ENCODE measurements at regions not wholly inside any gene's neighbourhood (a gene's known extent, or its start where the extent isn't known, plus 50 kb on each side); places are given as distances from the start of the nearest gene placed in this dataset.

- ATAC-seq (no peak), DNase-seq (no peak)
- Histone ChIP-seq H3K27ac (no peak overlapping the region), H3K9me3 (peaks cover 0 to 4% (median under 1%) of the 10 kb centered on the region in 12 donors), H3K4me1 (no peaks in the 10 kb centered on the region), H3K36me3 (no peaks in the 10 kb centered on the region), H3K4me3 (no peak overlapping the region), H3K27me3 (peaks cover 0 to 12% (median 0%) of the 10 kb centered on the region in 9 donors)
- TF ChIP-seq POLR2A (IDR thresholded peaks at IDR 0.05) = no peak
- no peak for TF ChIP-seq CTCF (IDR thresholded peaks at IDR 0.05)
- WGBS, 4 donors = 69 to 83% (median 76%) methylated on average over 2 of the region's 2 CpGs
- intact Hi-C loops (cut with DNase I) = no loop called here
Observed at GRCh38 chr5:175003531-175003930, 279.1 kb downstream of the MSX2 start.

GRCh38 chr5:175001876-175002645, 277.7 kb downstream of the MSX2 start:
- 70 to 74% (median 73%) methylated on average over 11 of the region's 11 CpGs for WGBS, 4 donors
- no peak overlapping the region for H3K27ac ChIP-seq
- H3K36me3 ChIP-seq = no peaks in the 10 kb centered on the region
- no peaks in the 10 kb centered on the region for H3K4me1 ChIP-seq
- H3K9me3 ChIP-seq = peaks cover 0 to 12% (median 6%) of the 10 kb centered on the region in 12 donors
- no peak for DNase-seq
- H3K27me3 ChIP-seq = peaks cover 0 to 12% (median 0%) of the 10 kb centered on the region in 9 donors
- intact Hi-C loops (cut with DNase I) = no loop called here
- TF ChIP-seq CTCF (IDR thresholded peaks at IDR 0.05) (no peak), POLR2A (IDR thresholded peaks at IDR 0.05) (no peak)
- ATAC-seq = no peak
- H3K4me3 ChIP-seq = no peak overlapping the region

- Histone ChIP-seq H3K27ac (no peak overlapping the region), H3K27me3 (peaks cover 0 to 12% (median 0%) of the 10 kb centered on the region in 9 donors), H3K36me3 (no peaks in the 10 kb centered on the region), H3K4me1 (no peaks in the 10 kb centered on the region), H3K4me3 (no peak overlapping the region), H3K9me3 (peaks cover 0 to 12% (median 6%) of the 10 kb centered on the region in 12 donors)
- intact Hi-C loops (cut with DNase I) = no loop called here
- WGBS, 4 donors = 29 to 91% (median 64%) methylated on average over 2 of the region's 2 CpGs
- DNase-seq (no peak), ATAC-seq (no peak)
- TF ChIP-seq POLR2A (IDR thresholded peaks at IDR 0.05) (no peak), CTCF (IDR thresholded peaks at IDR 0.05) (no peak)
Observed at GRCh38 chr5:175001311-175001710, 276.9 kb downstream of the MSX2 start.

- ATAC-seq (no peak), DNase-seq (no peak)
- H3K27ac ChIP-seq = no peak overlapping the region
- intact Hi-C loops (cut with DNase I) = no loop called here
- H3K36me3 ChIP-seq = no peaks in the 10 kb centered on the region
- H3K4me3 ChIP-seq = no peak overlapping the region
- TF ChIP-seq CTCF (IDR thresholded peaks at IDR 0.05) = no peak
- TF ChIP-seq POLR2A (IDR thresholded peaks at IDR 0.05) = no peak
- WGBS, 4 donors = 23 to 37% (median 27%) methylated on average over 8 of the region's 8 CpGs
- H3K9me3 ChIP-seq = peaks cover 0 to 12% (median 6%) of the 10 kb centered on the region in 12 donors
- no peaks in the 10 kb centered on the region for H3K4me1 ChIP-seq
- H3K27me3 ChIP-seq = peaks cover 0 to 4% (median 0%) of the 10 kb centered on the region in 9 donors
Observed at GRCh38 chr5:174999581-174999980, 275.2 kb downstream of the MSX2 start.

All from heart left ventricle (tissue), 16 donors.